Right lobe of liver (tissue), 4 donors: ENCODE measurements at regions not wholly inside any gene's neighbourhood (a gene's known extent, or its start where the extent isn't known, plus 50 kb on each side); places are given as distances from the start of the nearest gene placed in this dataset.

Source experiments
- POLR2A ChIP-seq: fragments of 450-650 bp; IDR thresholded peaks from one replicate; pipeline ENCODE4 v1.6.1; 2017; ENCODE audit warnings: antibody characterized with exemption, mild to moderate bottlenecking
- TF ChIP-seq, protein P1 (sequence below), 4 donors: fragments of 200-600 bp in 3 of 4; fragments of 450-650 bp in 1 of 4; IDR thresholded peaks; one replicate each; pipeline versions ENCODE4 v1.5.1 to v1.8.0; 2016 to 2022; ENCODE audit warnings: antibody characterized with exemption in 4 of 4, mild to moderate bottlenecking in 2 of 4
- donor health status: DM: no; HTN: no; CAD: no.
- donor health status: DM: no; HTN: no; CAD: no.
- donor health status: DM: no; HTN: yes; CAD: no.

DNA sequence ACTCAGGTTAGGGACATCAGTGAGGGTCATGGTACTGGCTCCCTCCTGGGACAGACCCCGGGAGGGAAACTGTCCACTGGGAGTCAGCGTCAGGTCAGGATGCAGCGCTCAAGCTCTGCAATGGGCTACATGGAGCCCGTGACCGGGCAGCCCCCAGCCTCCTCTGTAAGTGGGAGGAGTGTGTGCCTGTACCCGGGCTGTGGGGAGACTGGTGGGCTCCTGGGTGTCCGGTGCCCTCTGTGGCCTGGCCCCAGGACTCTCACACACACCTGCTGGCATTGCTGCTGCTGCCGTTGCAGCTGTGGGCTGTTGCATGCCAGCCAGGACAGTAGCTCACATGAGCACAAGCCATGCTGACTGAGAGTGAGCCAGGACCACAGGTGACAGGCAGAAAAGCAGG, 630.3 kb downstream of the TBC1D22A start:
- no peak for TF ChIP-seq POLR2A
- TF ChIP-seq, protein P1, sequence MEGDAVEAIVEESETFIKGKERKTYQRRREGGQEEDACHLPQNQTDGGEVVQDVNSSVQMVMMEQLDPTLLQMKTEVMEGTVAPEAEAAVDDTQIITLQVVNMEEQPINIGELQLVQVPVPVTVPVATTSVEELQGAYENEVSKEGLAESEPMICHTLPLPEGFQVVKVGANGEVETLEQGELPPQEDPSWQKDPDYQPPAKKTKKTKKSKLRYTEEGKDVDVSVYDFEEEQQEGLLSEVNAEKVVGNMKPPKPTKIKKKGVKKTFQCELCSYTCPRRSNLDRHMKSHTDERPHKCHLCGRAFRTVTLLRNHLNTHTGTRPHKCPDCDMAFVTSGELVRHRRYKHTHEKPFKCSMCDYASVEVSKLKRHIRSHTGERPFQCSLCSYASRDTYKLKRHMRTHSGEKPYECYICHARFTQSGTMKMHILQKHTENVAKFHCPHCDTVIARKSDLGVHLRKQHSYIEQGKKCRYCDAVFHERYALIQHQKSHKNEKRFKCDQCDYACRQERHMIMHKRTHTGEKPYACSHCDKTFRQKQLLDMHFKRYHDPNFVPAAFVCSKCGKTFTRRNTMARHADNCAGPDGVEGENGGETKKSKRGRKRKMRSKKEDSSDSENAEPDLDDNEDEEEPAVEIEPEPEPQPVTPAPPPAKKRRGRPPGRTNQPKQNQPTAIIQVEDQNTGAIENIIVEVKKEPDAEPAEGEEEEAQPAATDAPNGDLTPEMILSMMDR (IDR thresholded peaks at IDR 0.05): no peak
